ENCODE measurements at regions not wholly inside any gene's neighbourhood (a gene's known extent, or its start where the extent isn't known, plus 50 kb on each side); places are given as distances from the start of the nearest gene placed in this dataset.

- Histone ChIP-seq H2BK120ac (replicated peaks; ENCODE audit: low read depth, low read length) (no peak overlapping the region), H3K36me3 (ENCODE audit: control insufficient read depth in 2 of 4, insufficient read depth in 4 of 4, low read length in 3 of 4) (no peaks in the 10 kb centered on the region), H2BK20ac (ENCODE audit: low read length) (no peak overlapping the region), H3K27ac (ENCODE audit: low read depth, low read length) (no peak overlapping the region), H3K79me1 (ENCODE audit: low read depth, low read length) (no peaks in the 10 kb centered on the region), H2BK5ac (ENCODE audit: low read depth, low read length) (no peak overlapping the region), H2AFZ (ENCODE audit: low read length) (no peak overlapping the region), H2BK12ac (ENCODE audit: low read depth, low read length) (no peak overlapping the region), H3K9ac (replicated peaks in 1 of 4; ENCODE audit: extremely low read depth in 1 of 4, low read depth in 3 of 4, low read length in 3 of 4) (no peak overlapping the region), H3K23ac (ENCODE audit: insufficient read length) (no peak overlapping the region), H3K4ac (replicated peaks; ENCODE audit: insufficient read length, low read depth, low read length) (no peak overlapping the region), H3K14ac (ENCODE audit: insufficient read length) (no peak overlapping the region), H3K4me3 (ENCODE audit: extremely low read depth in 1 of 4, insufficient read depth in 2 of 4, low read depth in 3 of 4, low read length in 4 of 4) (no peak overlapping the region), H2BK15ac (ENCODE audit: low read length) (no peak overlapping the region), H3K9me3 (ENCODE audit: insufficient read depth in 2 of 2, low read depth in 1 of 2, low read length in 1 of 2) (no peaks in the 10 kb centered on the region), H4K91ac (replicated peaks; ENCODE audit: insufficient read length, low read length) (no peak overlapping the region), H2AK5ac (ENCODE audit: low read depth, low read length) (no peak overlapping the region), H4K8ac (ENCODE audit: extremely low read depth, insufficient read depth, low read length) (no peak overlapping the region), H3K79me2 (ENCODE audit: control insufficient read depth in 1 of 2, insufficient read depth in 2 of 2, low read length in 2 of 2) (no peaks in the 10 kb centered on the region), H4K20me1 (replicated peaks in 1 of 2; ENCODE audit: control insufficient read depth in 1 of 2, insufficient read depth in 2 of 2, low read length in 2 of 2) (no peaks in the 10 kb centered on the region), H3K56ac (replicated peaks; ENCODE audit: insufficient read length, low read depth, low read length) (no peak overlapping the region), H3K4me1 (replicated peaks in 1 of 4; ENCODE audit: control insufficient read depth in 3 of 4, insufficient read depth in 4 of 4, low read length in 3 of 4) (no peaks in the 10 kb centered on the region), H3K23me2 (ENCODE audit: low read depth, low read length) (no peaks in the 10 kb centered on the region), H3K4me2 (ENCODE audit: insufficient read depth in 1 of 2, low read depth in 2 of 2, low read length in 2 of 2) (no peak overlapping the region), H3K27me3 (replicated peaks in 1 of 4; ENCODE audit: control insufficient read depth in 3 of 4, extremely low read depth in 1 of 4, insufficient read depth in 3 of 4, low read length in 3 of 4) (no peaks in the 10 kb centered on the region; a peak in 1 of 7 replicates), H4K5ac (ENCODE audit: insufficient read length, low read depth, low read length) (no peak overlapping the region), H3K18ac (ENCODE audit: extremely low read depth, low read length) (no peak overlapping the region)
- CTCF ChIA-PET (ENCODE audit: partially characterized antibody), result interaction anchor here (0.6 kb wide), 2 partner anchors 13 to 400 kb away, joined by 3 read pairs; no protein-coding TSS in a partner anchor
- TF ChIP-seq RFX5 (IDR thresholded peaks at IDR 0.05; ENCODE audit: borderline replicate concordance, low read depth, low read length) (no peak), MAFK (IDR thresholded peaks at IDR 0.05; ENCODE audit: low read depth, low read length) (no peak), SAP30 (IDR thresholded peaks at IDR 0.05; ENCODE audit: insufficient read depth, insufficient replicate concordance, low read length) (no peak), PHF8 (conservative IDR thresholded peaks at IDR 0.05; ENCODE audit: low read depth, low read length) (no peak), TEAD4 (IDR thresholded peaks at IDR 0.05; ENCODE audit: low read depth, low read length) (no peak), JUN (IDR thresholded peaks at IDR 0.05; ENCODE audit: low read depth, low read length) (no peak), EZH2 (IDR thresholded peaks at IDR 0.05; ENCODE audit: low read depth, low read length, severe bottlenecking) (no peak), SP1 (IDR thresholded peaks at IDR 0.05; ENCODE audit: low read depth, low read length) (no peak), KDM1A (IDR thresholded peaks at IDR 0.05; ENCODE audit: borderline replicate concordance, low read length) (no peak)
- DNase-seq (ENCODE audit: low read depth in 1 of 2, low spot score in 2 of 2) (no peak), FAIRE-seq (no peak)
- 90% methylated on average over 1 of the region's 1 CpG; no CpG with 5 or more reads in 1 of the 2 experiments for WGBS, 2 experiments (ENCODE audit: extremely low coverage in 1 of 2, insufficient coverage in 1 of 2, insufficient read length in 1 of 2, insufficient replicate concordance in 2 of 2, low coverage in 1 of 2, low lambda C conversion rate in 2 of 2, missing lambda C conversion rate in 1 of 2)
- POLR2A ChIA-PET (ENCODE audit: partially characterized antibody), result no interaction called here
Observed at GRCh38 chr15:47529241-47529640, 188.1 kb upstream of the SEMA6D start.

Data from H1 (cell line).